Fibroblast of lung (primary cell): ENCODE measurements at regions not wholly inside any gene's neighbourhood (a gene's known extent, or its start where the extent isn't known, plus 50 kb on each side); places are given as distances from the start of the nearest gene placed in this dataset.
"Not testable (repeated sequence)": the region's sequence is repeated elsewhere in the genome, so short reads cannot be mapped to it uniquely, and the experiment has no call there.

Source experiments
- EZH2 ChIP-seq: IDR thresholded peaks from 2 replicates; pipeline ENCODE4 v1.5.1; 2012; ENCODE audit warnings: low read length, control low read depth, mild to moderate bottlenecking; ENCODE audit errors: missing control alignments
- TF ChIP-seq, protein P1 (sequence below), 2 donors: IDR thresholded peaks in 1 of 2; conservative IDR thresholded peaks in 1 of 2; 1 replicate in 1 of 2; 2 replicates in 1 of 2; pipeline ENCODE4 v1.5.1; 2011 to 2012; ENCODE audit warnings: low read length in 2 of 2, control low read depth in 1 of 2, inconsistent platforms in 1 of 2, low read depth in 1 of 2, mild to moderate bottlenecking in 1 of 2

DNA sequence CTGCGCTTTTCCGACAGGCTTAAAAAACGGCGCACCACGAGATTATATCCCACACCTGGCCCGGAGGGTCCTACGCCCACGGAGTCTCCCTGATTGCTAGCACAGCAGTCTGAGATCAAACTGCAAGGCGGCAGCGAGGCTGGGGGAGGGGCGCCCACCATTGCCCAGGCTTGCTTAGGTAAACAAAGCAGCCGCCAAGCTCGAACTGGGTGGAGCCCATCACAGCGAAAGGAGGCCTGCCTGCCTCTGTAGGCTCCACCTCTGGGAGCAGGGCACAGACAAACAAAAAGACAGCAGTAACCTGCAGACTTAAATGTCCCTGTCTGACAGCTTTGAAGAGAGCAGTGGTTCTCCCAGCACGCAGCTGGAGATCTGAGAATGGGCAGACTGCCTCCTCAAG lies 52.7 kb upstream of the SGIP1 start:
- TF ChIP-seq, protein P1, sequence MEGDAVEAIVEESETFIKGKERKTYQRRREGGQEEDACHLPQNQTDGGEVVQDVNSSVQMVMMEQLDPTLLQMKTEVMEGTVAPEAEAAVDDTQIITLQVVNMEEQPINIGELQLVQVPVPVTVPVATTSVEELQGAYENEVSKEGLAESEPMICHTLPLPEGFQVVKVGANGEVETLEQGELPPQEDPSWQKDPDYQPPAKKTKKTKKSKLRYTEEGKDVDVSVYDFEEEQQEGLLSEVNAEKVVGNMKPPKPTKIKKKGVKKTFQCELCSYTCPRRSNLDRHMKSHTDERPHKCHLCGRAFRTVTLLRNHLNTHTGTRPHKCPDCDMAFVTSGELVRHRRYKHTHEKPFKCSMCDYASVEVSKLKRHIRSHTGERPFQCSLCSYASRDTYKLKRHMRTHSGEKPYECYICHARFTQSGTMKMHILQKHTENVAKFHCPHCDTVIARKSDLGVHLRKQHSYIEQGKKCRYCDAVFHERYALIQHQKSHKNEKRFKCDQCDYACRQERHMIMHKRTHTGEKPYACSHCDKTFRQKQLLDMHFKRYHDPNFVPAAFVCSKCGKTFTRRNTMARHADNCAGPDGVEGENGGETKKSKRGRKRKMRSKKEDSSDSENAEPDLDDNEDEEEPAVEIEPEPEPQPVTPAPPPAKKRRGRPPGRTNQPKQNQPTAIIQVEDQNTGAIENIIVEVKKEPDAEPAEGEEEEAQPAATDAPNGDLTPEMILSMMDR (conservative IDR thresholded peaks at IDR 0.05 in 1 of 2, IDR thresholded peaks at IDR 0.05 in 1 of 2; ENCODE audit: low read depth in 1 of 2, low read length in 2 of 2) = not testable (repeated sequence)
- not testable (repeated sequence) for TF ChIP-seq EZH2
